ENCODE measurements at regions not wholly inside any gene's neighbourhood (a gene's known extent, or its start where the extent isn't known, plus 50 kb on each side); places are given as distances from the start of the nearest gene placed in this dataset.

DNA sequence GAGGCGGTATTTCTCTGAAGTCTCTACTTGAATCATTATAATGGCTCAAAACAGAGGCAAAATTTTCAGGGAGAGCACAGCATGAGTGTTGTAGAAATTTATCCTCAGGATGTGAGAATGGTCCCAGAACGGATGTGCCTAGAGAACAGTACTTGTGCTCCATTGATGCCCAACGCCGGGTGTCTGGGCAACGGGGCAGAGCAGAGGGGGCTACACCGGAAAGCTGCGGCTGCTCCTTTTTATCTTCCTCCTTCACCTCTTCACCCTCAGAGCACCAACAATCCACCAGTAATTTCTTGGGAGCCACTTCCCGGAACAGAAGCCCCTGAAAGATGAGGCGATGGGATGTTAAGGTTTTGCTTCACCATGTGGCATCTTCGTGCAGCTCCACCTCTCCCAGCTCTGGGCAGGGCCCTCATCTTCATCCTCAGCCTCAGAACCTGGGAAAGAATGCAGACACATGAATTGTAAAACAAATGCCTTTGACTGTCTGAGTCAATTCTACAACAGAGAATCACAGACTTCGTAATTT, 71.5 kb downstream of the PTGR3 start:
- WGBS (ENCODE audit: insufficient coverage, low coverage, low lambda C conversion rate, missing lambda C conversion rate), result 80% methylated on average over 5 of the region's 11 CpGs
- H3K36me3 ChIP-seq, result no peaks in the 10 kb centered on the region
- no peak for DNase-seq
- no peak overlapping the region for H3K4me3 ChIP-seq
- no peaks in the 10 kb centered on the region for H3K4me1 ChIP-seq
- no peaks in the 10 kb centered on the region for H3K27me3 ChIP-seq
- intact Hi-C loops (cut with DNase I), result no loop called here
- TF ChIP-seq POLR2A (IDR thresholded peaks at IDR 0.05), result no peak
- no peak for TF ChIP-seq CTCF (IDR thresholded peaks at IDR 0.05)
- no peak overlapping the region for H3K27ac ChIP-seq
- H3K9me3 ChIP-seq, result no peaks in the 10 kb centered on the region
- ATAC-seq, result no peak

DNA sequence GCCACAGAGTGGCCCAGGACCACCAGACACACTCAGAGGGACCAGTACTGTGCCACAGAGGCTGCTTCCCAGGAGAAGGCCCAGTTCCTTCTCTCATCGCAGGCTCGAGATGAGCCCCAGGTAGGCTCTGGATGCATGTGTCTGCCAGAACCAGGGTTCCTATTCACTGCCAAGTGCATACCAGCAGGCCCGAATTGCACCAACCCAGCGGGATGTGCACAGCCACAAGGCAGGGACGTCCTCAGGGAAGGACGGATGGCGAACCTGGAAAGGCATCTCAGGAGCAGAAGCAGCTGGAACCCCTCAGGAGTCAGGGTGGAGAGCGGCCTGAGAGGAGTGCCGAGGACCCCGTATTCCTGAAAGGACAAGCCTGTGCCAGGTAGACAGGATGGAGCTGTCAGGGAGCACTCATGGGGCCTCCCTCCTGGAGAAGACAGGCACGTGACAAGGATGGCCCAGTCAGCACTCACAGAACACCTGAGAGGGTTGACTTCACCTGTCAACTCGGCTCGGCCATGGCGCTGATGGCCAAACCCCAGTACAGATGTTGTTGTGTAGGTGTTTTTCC, 73.7 kb downstream of the PTGR3 start:
- H3K27ac ChIP-seq, result no peak overlapping the region
- H3K4me1 ChIP-seq, result no peaks in the 10 kb centered on the region
- intact Hi-C loops (cut with DNase I), result no loop called here
- DNase-seq, result no peak
- 61% methylated on average over 4 of the region's 14 CpGs for WGBS (ENCODE audit: insufficient coverage, low coverage, low lambda C conversion rate, missing lambda C conversion rate)
- H3K27me3 ChIP-seq, result no peaks in the 10 kb centered on the region
- no peak overlapping the region for H3K4me3 ChIP-seq
- H3K36me3 ChIP-seq, result no peaks in the 10 kb centered on the region
- no peak for TF ChIP-seq CTCF (IDR thresholded peaks at IDR 0.05)
- no peak for TF ChIP-seq POLR2A (IDR thresholded peaks at IDR 0.05)
- H3K9me3 ChIP-seq, result no peaks in the 10 kb centered on the region
- ATAC-seq, result no peak

DNA sequence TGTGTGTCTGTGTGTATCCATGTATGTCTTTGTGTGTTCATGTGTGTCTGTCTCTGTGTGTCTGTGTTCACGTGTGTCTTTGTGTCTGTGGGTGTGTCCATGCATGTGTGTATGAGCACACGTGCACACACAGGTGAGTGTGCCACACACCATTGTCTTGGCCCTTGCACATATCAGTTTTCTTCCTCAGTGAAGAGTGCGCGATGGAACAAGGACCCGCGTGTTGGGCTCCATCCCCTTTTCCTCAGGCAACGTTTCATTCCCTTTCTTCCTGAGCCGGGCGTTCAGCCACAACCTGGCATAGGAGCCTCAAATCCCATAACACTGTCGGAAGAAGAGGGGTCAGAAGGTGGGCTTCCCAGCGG, 74.3 kb downstream of the PTGR3 start:
- Histone ChIP-seq H3K36me3 (no peaks in the 10 kb centered on the region), H3K27ac (no peak overlapping the region), H3K9me3 (no peaks in the 10 kb centered on the region), H3K4me3 (no peak overlapping the region), H3K4me1 (no peaks in the 10 kb centered on the region), H3K27me3 (no peaks in the 10 kb centered on the region)
- DNase-seq (no peak), ATAC-seq (no peak)
- no peak for TF ChIP-seq CTCF (IDR thresholded peaks at IDR 0.05)
- no peak for TF ChIP-seq POLR2A (IDR thresholded peaks at IDR 0.05)
- intact Hi-C loops (cut with DNase I), result no loop called here
- 87% methylated on average over 11 of the region's 11 CpGs for WGBS (ENCODE audit: insufficient coverage, low coverage, low lambda C conversion rate, missing lambda C conversion rate)

- Histone ChIP-seq H3K36me3 (no peaks in the 10 kb centered on the region), H3K4me1 (no peaks in the 10 kb centered on the region), H3K27ac (no peak overlapping the region), H3K4me3 (no peak overlapping the region), H3K9me3 (no peaks in the 10 kb centered on the region), H3K27me3 (no peaks in the 10 kb centered on the region)
- ATAC-seq (peak in 1 of 4 donors; percentile 9), DNase-seq (no peak)
- intact Hi-C loops (cut with DNase I), result no loop called here
- no peak for TF ChIP-seq POLR2A (IDR thresholded peaks at IDR 0.05)
- WGBS (ENCODE audit: insufficient coverage, low coverage, low lambda C conversion rate, missing lambda C conversion rate), result 89% methylated on average over 5 of the region's 28 CpGs
These were observed 75.0 kb downstream of the PTGR3 start for GRCh38 chr18:75133721-75134610.

DNA sequence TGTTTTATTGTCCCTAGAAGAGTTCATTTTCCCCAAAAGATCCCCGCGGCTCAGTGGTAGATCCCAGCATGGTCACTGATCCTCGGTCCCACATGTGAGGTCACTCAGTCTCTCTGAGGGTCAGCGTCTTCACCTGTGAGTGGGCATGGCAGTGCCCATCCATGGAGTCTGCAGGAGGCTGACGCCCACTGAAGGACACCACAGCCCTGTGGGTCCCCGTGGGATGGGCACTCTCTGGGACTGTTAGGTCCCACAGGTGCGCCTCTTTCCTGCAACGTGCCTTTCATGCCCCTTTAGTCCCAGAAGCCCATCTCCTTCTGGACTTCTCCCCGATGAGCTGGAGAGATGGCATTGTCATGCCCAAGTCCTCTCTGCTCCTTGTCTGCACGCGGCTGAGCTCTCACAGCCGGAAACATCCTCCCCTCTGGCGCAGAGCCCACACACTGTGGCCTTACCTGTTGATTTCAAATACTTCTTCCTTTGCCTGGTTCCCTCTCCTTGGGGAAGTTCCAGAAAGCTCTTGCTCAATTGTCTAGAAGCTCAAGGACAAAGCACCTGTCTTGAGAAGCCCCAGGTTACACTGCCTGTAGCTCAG, 75.9 kb downstream of the PTGR3 start:
- ATAC-seq, result no peak
- no peaks in the 10 kb centered on the region for H3K9me3 ChIP-seq
- H3K36me3 ChIP-seq, result no peaks in the 10 kb centered on the region
- H3K27me3 ChIP-seq, result no peaks in the 10 kb centered on the region
- H3K27ac ChIP-seq, result no peak overlapping the region
- H3K4me1 ChIP-seq, result no peaks in the 10 kb centered on the region
- intact Hi-C loops (cut with DNase I), result no loop called here
- no peak for TF ChIP-seq POLR2A (IDR thresholded peaks at IDR 0.05)
- no peak for TF ChIP-seq CTCF (IDR thresholded peaks at IDR 0.05)
- DNase-seq, result no peak
- WGBS (ENCODE audit: insufficient coverage, low coverage, low lambda C conversion rate, missing lambda C conversion rate), result 58% methylated on average over 6 of the region's 13 CpGs
- no peak overlapping the region for H3K4me3 ChIP-seq
